HEK293 (cell line): ENCODE measurements at regions not wholly inside any gene's neighbourhood (a gene's known extent, or its start where the extent isn't known, plus 50 kb on each side); places are given as distances from the start of the nearest gene placed in this dataset.

ENCODE experiments used
- CTCF ChIA-PET: fragments of 350-600 bp; formaldehyde crosslinking; extraction: SDS; loops from one replicate; lab custom pipeline; 2021; ENCODE audit warnings: antibody characterized with exemption; lab: Yijun Ruan, JAX
- POLR2A ChIA-PET: fragments of 300-600 bp; formaldehyde crosslinking; extraction: SDS; loops from one replicate; lab custom pipeline; 2020; ENCODE audit warnings: antibody characterized with exemption, inconsistent platforms; lab: Yijun Ruan, JAX
- H3K27ac ChIP-seq: fragments of 200-500 bp; sonication (Bioruptor generic); 2 replicates; pipeline ENCODE4 v1.5.1; 2014; ENCODE audit warnings: low read depth, low read length, control low read depth, inconsistent platforms; ENCODE audit errors: extremely low read depth
- H3K36me3 ChIP-seq, 2 experiments: fragments of 200-500 bp in 1 of 2; sonication (Bioruptor generic) in 1 of 2; 1 replicate in 1 of 2; 2 replicates in 1 of 2; pipeline ENCODE4 v1.5.1; 2014 to 2017; ENCODE audit warnings: inconsistent platforms in 2 of 2, low read length in 2 of 2; ENCODE audit not compliant: control insufficient read depth in 2 of 2, insufficient read depth in 1 of 2
- H3K4me1 ChIP-seq: fragments of 200-500 bp; sonication (Bioruptor generic); 2 replicates; pipeline ENCODE4 v1.5.1; 2014; ENCODE audit warnings: mild to moderate bottlenecking, low read length, inconsistent platforms; ENCODE audit not compliant: control insufficient read depth, insufficient read depth
- H3K4me3 ChIP-seq: 2 replicates; pipeline ENCODE4 v1.5.1; 2011; ENCODE audit warnings: low read depth, mild to moderate bottlenecking, control low read depth, low read length, moderate library complexity
- H3K9me3 ChIP-seq: fragments of 200-500 bp; sonication (Bioruptor generic); 2 replicates; pipeline ENCODE4 v1.5.1; 2014; ENCODE audit warnings: low read depth, low read length, inconsistent platforms; ENCODE audit not compliant: control insufficient read depth, insufficient read depth
- GLI2 ChIP-seq: fragments of 450-650 bp; formaldehyde crosslinking; IDR thresholded peaks from 2 replicates; pipeline ENCODE4; 2017; ENCODE audit warnings: missing biosample characterization, missing genetic modification characterization, low read depth, borderline replicate concordance
- KLF10 ChIP-seq: fragments of 450-650 bp; IDR thresholded peaks from 2 replicates; pipeline ENCODE4 v1.5.1; 2018; ENCODE audit warnings: missing biosample characterization, mild to moderate bottlenecking, missing genetic modification characterization
- MEIS1 ChIP-seq: sonication (generic); formaldehyde crosslinking; IDR thresholded peaks from 2 replicates; pipeline ENCODE4 v1.8.1; 2022; ENCODE audit warnings: missing genetic modification reagents, mild to moderate bottlenecking, borderline replicate concordance
- SETDB1 ChIP-seq: IDR thresholded peaks from one replicate; pipeline ENCODE4 v1.6.1; 2017; ENCODE audit warnings: mild to moderate bottlenecking, low read length, moderate library complexity, mixed read lengths; ENCODE audit not compliant: insufficient read length
- ZFP37 ChIP-seq: fragments of 450-650 bp; formaldehyde crosslinking; IDR thresholded peaks from 2 replicates; pipeline ENCODE4 v1.5.1; 2016; ENCODE audit warnings: missing biosample characterization, missing genetic modification characterization
- ZNF10 ChIP-seq: fragments of 450-650 bp; formaldehyde crosslinking; IDR thresholded peaks from 2 replicates; pipeline ENCODE4 v1.5.1; 2017; ENCODE audit warnings: missing biosample characterization, missing genetic modification characterization
- ZNF121 ChIP-seq: fragments of 450-650 bp; formaldehyde crosslinking; IDR thresholded peaks from 2 replicates; pipeline ENCODE4 v1.5.1; 2016; ENCODE audit warnings: missing biosample characterization, missing genetic modification characterization
- ZNF2 ChIP-seq: fragments of 450-650 bp; formaldehyde crosslinking; IDR thresholded peaks from 2 replicates; pipeline ENCODE4 v1.5.1; 2016; ENCODE audit warnings: missing biosample characterization, missing genetic modification characterization
- ZNF211 ChIP-seq: fragments of 450-650 bp; formaldehyde crosslinking; IDR thresholded peaks from 2 replicates; pipeline ENCODE4 v1.5.1; 2016; ENCODE audit warnings: low read depth, missing biosample characterization, missing genetic modification characterization
- ZNF223 ChIP-seq: fragments of 450-650 bp; formaldehyde crosslinking; IDR thresholded peaks from 2 replicates; pipeline ENCODE4 v1.5.1; 2016; ENCODE audit warnings: missing biosample characterization, missing genetic modification characterization
- ZNF292 ChIP-seq: fragments of 450-650 bp; formaldehyde crosslinking; IDR thresholded peaks from 2 replicates; pipeline ENCODE4 v1.5.1; 2016; ENCODE audit warnings: low read depth, missing biosample characterization, missing genetic modification characterization, borderline replicate concordance
- ZNF335 ChIP-seq: fragments of 450-650 bp; formaldehyde crosslinking; conservative IDR thresholded peaks from 2 replicates; pipeline ENCODE4 v1.5.1; 2016; ENCODE audit warnings: missing biosample characterization, missing genetic modification characterization
- ZNF433 ChIP-seq: fragments of 450-650 bp; formaldehyde crosslinking; IDR thresholded peaks from 2 replicates; pipeline ENCODE4 v1.5.1; 2016; ENCODE audit warnings: missing biosample characterization, missing genetic modification characterization, low read depth
- ZNF600 ChIP-seq: fragments of 450-650 bp; formaldehyde crosslinking; IDR thresholded peaks from 2 replicates; pipeline ENCODE4 v1.5.1; 2016; ENCODE audit warnings: missing biosample characterization, missing genetic modification characterization
- ZSCAN23 ChIP-seq: fragments of 450-650 bp; formaldehyde crosslinking; IDR thresholded peaks from 2 replicates; pipeline ENCODE4 v1.5.1; 2016; ENCODE audit warnings: missing biosample characterization, missing genetic modification characterization
- TF ChIP-seq, protein P1 (sequence below): fragments of 450-650 bp; formaldehyde crosslinking; IDR thresholded peaks from 2 replicates; pipeline ENCODE4 v1.5.1; 2016; ENCODE audit warnings: missing biosample characterization, missing genetic modification characterization
- TF ChIP-seq, protein P2 (sequence below): fragments of 450-650 bp; formaldehyde crosslinking; IDR thresholded peaks from 2 replicates; pipeline ENCODE4 v1.5.1; 2017; ENCODE audit warnings: missing biosample characterization, missing genetic modification characterization
- TF ChIP-seq, protein P3 (sequence below): fragments of 450-650 bp; formaldehyde crosslinking; IDR thresholded peaks from 2 replicates; pipeline ENCODE4 v1.5.1; 2016; ENCODE audit warnings: missing biosample characterization, missing genetic modification characterization
- TF ChIP-seq, protein P4 (sequence below): fragments of 450-650 bp; formaldehyde crosslinking; IDR thresholded peaks from 2 replicates; pipeline ENCODE4 v1.5.1; 2017; ENCODE audit warnings: missing biosample characterization, missing genetic modification characterization
- TF ChIP-seq, protein P5 (sequence below): fragments of 450-650 bp; IDR thresholded peaks from 2 replicates; pipeline ENCODE4 v1.5.1; 2018; ENCODE audit warnings: missing biosample characterization, missing genetic modification characterization

DNA sequence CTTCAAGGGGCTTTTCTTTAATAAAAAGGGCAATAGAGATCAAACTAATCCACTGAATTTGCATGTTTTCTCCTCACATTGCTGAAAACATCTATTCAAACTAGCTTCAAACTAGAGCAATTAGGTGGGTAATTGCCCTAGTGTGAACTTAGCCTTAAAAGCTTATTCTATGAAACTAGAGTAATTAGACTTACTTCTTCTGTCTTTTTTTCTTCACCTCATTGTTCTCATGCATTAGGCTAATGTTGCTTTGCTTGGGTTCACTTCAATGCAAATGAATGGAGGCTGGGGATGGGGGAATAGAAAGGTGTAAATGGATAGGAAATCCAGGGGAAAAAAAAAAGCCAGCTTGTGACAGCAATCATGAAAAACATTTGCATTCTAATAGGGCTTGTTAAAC, 414.8 kb upstream of the LMO3 start:
- POLR2A ChIA-PET, result no interaction called here
- Histone ChIP-seq H3K4me1 (no peaks in the 10 kb centered on the region; the same call in 1 of the 2 replicates), H3K27ac (no peak overlapping the region), H3K9me3 (no peaks in the 10 kb centered on the region), H3K4me3 (no peak overlapping the region), H3K36me3 (no peaks in the 10 kb centered on the region)
- TF ChIP-seq KLF10 (tag by site-specific recombination), result no peak
- TF ChIP-seq GLI2, result no peak
- TF ChIP-seq ZNF2 (tag by site-specific recombination), result no peak
- TF ChIP-seq ZNF211 (tag by site-specific recombination), result no peak
- TF ChIP-seq ZNF600, result no peak
- TF ChIP-seq SETDB1, result no peak
- TF ChIP-seq ZNF292 (tag by site-specific recombination), result no peak
- TF ChIP-seq, protein P1, sequence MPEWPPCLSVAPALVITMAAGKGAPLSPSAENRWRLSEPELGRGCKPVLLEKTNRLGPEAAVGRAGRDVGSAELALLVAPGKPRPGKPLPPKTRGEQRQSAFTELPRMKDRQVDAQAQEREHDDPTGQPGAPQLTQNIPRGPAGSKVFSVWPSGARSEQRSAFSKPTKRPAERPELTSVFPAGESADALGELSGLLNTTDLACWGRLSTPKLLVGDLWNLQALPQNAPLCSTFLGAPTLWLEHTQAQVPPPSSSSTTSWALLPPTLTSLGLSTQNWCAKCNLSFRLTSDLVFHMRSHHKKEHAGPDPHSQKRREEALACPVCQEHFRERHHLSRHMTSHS (tag by site-specific recombination), result no peak
- no peak for TF ChIP-seq ZNF10
- TF ChIP-seq ZNF223 (tag by site-specific recombination), result no peak
- TF ChIP-seq ZFP37 (tag by site-specific recombination), result no peak
- no peak for TF ChIP-seq ZSCAN23 (tag by site-specific recombination)
- no peak for TF ChIP-seq ZNF121 (tag by site-specific recombination)
- TF ChIP-seq, protein P2, sequence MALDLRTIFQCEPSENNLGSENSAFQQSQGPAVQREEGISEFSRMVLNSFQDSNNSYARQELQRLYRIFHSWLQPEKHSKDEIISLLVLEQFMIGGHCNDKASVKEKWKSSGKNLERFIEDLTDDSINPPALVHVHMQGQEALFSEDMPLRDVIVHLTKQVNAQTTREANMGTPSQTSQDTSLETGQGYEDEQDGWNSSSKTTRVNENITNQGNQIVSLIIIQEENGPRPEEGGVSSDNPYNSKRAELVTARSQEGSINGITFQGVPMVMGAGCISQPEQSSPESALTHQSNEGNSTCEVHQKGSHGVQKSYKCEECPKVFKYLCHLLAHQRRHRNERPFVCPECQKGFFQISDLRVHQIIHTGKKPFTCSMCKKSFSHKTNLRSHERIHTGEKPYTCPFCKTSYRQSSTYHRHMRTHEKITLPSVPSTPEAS (tag by site-specific recombination), result no peak
- CTCF ChIA-PET, result no interaction called here

DNA sequence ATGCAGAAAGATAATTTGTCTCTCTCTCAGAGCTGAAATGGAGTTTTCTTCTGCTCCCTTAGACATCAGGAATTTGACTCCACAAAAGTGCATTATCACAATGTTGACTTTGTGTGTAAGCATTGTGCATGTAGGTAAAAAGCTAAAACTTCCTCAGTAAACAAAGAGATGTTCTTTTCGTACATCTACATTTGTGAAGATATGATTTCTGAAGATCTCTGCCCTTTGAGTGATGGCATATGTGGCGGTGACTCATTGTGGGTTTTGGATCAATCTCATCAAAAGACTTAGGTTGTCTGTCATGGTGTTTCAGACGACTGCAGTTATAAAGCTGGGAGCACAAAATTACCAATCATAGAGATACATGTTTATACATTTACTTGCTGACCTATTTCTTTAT, 411.4 kb upstream of the LMO3 start:
- POLR2A ChIA-PET, result no interaction called here
- H3K36me3 ChIP-seq, result no peaks in the 10 kb centered on the region
- H3K4me1 ChIP-seq, result no peaks in the 10 kb centered on the region; the same call in 1 of the 2 replicates
- no peaks in the 10 kb centered on the region for H3K9me3 ChIP-seq
- CTCF ChIA-PET, result no interaction called here
- no peak overlapping the region for H3K27ac ChIP-seq
- H3K4me3 ChIP-seq, result no peak overlapping the region
- TF ChIP-seq, protein P3, sequence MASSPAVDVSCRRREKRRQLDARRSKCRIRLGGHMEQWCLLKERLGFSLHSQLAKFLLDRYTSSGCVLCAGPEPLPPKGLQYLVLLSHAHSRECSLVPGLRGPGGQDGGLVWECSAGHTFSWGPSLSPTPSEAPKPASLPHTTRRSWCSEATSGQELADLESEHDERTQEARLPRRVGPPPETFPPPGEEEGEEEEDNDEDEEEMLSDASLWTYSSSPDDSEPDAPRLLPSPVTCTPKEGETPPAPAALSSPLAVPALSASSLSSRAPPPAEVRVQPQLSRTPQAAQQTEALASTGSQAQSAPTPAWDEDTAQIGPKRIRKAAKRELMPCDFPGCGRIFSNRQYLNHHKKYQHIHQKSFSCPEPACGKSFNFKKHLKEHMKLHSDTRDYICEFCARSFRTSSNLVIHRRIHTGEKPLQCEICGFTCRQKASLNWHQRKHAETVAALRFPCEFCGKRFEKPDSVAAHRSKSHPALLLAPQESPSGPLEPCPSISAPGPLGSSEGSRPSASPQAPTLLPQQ (tag by site-specific recombination), result no peak
- TF ChIP-seq, protein P4, sequence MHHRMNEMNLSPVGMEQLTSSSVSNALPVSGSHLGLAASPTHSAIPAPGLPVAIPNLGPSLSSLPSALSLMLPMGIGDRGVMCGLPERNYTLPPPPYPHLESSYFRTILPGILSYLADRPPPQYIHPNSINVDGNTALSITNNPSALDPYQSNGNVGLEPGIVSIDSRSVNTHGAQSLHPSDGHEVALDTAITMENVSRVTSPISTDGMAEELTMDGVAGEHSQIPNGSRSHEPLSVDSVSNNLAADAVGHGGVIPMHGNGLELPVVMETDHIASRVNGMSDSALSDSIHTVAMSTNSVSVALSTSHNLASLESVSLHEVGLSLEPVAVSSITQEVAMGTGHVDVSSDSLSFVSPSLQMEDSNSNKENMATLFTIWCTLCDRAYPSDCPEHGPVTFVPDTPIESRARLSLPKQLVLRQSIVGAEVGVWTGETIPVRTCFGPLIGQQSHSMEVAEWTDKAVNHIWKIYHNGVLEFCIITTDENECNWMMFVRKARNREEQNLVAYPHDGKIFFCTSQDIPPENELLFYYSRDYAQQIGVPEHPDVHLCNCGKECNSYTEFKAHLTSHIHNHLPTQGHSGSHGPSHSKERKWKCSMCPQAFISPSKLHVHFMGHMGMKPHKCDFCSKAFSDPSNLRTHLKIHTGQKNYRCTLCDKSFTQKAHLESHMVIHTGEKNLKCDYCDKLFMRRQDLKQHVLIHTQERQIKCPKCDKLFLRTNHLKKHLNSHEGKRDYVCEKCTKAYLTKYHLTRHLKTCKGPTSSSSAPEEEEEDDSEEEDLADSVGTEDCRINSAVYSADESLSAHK (tag by site-specific recombination), result no peak
- TF ChIP-seq ZNF335 (tag by site-specific recombination) (no peak), MEIS1 (CRISPR knock-in tag) (no peak), ZNF433 (tag by site-specific recombination) (no peak)
- TF ChIP-seq, protein P5, sequence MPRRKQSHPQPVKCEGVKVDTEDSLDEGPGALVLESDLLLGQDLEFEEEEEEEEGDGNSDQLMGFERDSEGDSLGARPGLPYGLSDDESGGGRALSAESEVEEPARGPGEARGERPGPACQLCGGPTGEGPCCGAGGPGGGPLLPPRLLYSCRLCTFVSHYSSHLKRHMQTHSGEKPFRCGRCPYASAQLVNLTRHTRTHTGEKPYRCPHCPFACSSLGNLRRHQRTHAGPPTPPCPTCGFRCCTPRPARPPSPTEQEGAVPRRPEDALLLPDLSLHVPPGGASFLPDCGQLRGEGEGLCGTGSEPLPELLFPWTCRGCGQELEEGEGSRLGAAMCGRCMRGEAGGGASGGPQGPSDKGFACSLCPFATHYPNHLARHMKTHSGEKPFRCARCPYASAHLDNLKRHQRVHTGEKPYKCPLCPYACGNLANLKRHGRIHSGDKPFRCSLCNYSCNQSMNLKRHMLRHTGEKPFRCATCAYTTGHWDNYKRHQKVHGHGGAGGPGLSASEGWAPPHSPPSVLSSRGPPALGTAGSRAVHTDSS, result no peak
